ENCODE measurements at regions not wholly inside any gene's neighbourhood (a gene's known extent, or its start where the extent isn't known, plus 50 kb on each side); places are given as distances from the start of the nearest gene placed in this dataset.

- no peak for TF ChIP-seq POLR2AphosphoS5 (IDR thresholded peaks at IDR 0.05)
- TF ChIP-seq POLR2A (IDR thresholded peaks at IDR 0.05), result no peak
- TF ChIP-seq, protein P1, sequence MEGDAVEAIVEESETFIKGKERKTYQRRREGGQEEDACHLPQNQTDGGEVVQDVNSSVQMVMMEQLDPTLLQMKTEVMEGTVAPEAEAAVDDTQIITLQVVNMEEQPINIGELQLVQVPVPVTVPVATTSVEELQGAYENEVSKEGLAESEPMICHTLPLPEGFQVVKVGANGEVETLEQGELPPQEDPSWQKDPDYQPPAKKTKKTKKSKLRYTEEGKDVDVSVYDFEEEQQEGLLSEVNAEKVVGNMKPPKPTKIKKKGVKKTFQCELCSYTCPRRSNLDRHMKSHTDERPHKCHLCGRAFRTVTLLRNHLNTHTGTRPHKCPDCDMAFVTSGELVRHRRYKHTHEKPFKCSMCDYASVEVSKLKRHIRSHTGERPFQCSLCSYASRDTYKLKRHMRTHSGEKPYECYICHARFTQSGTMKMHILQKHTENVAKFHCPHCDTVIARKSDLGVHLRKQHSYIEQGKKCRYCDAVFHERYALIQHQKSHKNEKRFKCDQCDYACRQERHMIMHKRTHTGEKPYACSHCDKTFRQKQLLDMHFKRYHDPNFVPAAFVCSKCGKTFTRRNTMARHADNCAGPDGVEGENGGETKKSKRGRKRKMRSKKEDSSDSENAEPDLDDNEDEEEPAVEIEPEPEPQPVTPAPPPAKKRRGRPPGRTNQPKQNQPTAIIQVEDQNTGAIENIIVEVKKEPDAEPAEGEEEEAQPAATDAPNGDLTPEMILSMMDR (IDR thresholded peaks at IDR 0.05 in 8 of 11, conservative IDR thresholded peaks at IDR 0.05 in 3 of 11), result no peak
- H3K27ac ChIP-seq, result no peak overlapping the region
- WGBS, 5 donors, result 60 to 82% (median 69%) methylated on average over 2 of the region's 2 CpGs
- no peaks in the 10 kb centered on the region for H3K4me1 ChIP-seq
- no peak for DNase-seq
- H3K27me3 ChIP-seq (replicated peaks in 1 of 7), result peaks cover 0 to 7% (median 0%) of the 10 kb centered on the region in 7 donors
- intact Hi-C loops (cut with DNase I; ENCODE audit: low total_unique reads), result no loop called here
- no peaks in the 10 kb centered on the region for H3K36me3 ChIP-seq
- no peak overlapping the region for H3K4me3 ChIP-seq
- no peaks in the 10 kb centered on the region for H3K9me3 ChIP-seq
Measured at GRCh38 chr4:86529436-86529835, 64.7 kb upstream of the PTPN13 start.

DNA sequence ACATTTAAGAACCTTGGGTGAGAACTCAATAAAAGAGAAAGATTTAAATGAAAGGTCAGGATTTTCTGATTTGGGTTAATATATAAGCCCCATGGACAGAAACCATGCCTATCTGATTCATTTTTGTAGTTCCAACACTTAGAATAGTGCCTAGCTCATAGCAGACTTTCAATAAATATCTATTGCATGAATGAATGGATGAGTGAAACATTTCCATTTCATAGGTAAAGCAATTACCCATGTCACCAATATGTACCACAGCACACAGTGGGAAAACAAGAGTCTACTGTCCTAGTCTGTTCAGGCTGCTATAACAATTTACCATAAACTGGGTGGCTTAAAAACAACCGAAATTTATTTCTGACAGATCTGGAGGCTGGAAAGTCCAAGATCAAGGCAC lies 63.9 kb upstream of the PTPN13 start:
- TF ChIP-seq, protein P1 (IDR thresholded peaks at IDR 0.05 in 8 of 11, conservative IDR thresholded peaks at IDR 0.05 in 3 of 11), result no peak
- TF ChIP-seq POLR2A (IDR thresholded peaks at IDR 0.05) (no peak), POLR2AphosphoS5 (IDR thresholded peaks at IDR 0.05) (no peak)
- H3K4me1 ChIP-seq, result no peaks in the 10 kb centered on the region
- no peaks in the 10 kb centered on the region for H3K36me3 ChIP-seq
- WGBS, 5 donors, result 70 to 96% (median 86%) methylated on average over 1 of the region's 1 CpG
- no peaks in the 10 kb centered on the region for H3K9me3 ChIP-seq
- no peak for DNase-seq
- no peak overlapping the region for H3K4me3 ChIP-seq
- H3K27ac ChIP-seq, result no peak overlapping the region
- intact Hi-C loops (cut with DNase I; ENCODE audit: low total_unique reads), result no loop called here
- H3K27me3 ChIP-seq (replicated peaks in 1 of 7), result peaks cover 0 to 7% (median 0%) of the 10 kb centered on the region in 7 donors

DNA sequence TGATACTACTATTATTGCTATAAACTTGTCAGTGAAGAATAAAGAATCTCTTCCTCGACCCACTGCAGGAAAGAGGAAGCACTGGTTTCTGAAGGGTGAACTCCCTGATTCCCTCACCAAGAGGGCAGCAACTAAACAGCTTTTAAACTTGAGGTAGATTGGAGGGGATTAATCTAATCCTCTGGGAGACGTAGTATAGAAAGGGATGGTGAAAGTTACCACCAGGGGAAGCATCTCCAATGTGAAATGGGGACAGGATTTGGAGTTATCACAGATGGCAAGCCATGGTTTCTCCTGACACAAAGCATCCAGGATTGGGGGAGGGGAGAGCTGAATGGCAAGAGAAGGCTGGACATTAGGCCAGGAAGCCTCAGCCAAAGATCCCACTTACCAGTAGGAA lies 62.7 kb upstream of the PTPN13 start:
- no peaks in the 10 kb centered on the region for H3K4me1 ChIP-seq
- peaks cover 0 to 6% (median 0%) of the 10 kb centered on the region in 7 donors for H3K27me3 ChIP-seq (replicated peaks in 1 of 7)
- H3K36me3 ChIP-seq, result no peaks in the 10 kb centered on the region
- intact Hi-C loops (cut with DNase I; ENCODE audit: low total_unique reads), result no loop called here
- H3K27ac ChIP-seq, result no peak overlapping the region
- H3K4me3 ChIP-seq, result no peak overlapping the region
- TF ChIP-seq POLR2AphosphoS5 (IDR thresholded peaks at IDR 0.05) (no peak), POLR2A (IDR thresholded peaks at IDR 0.05) (no peak)
- TF ChIP-seq, protein P1 (IDR thresholded peaks at IDR 0.05 in 8 of 11, conservative IDR thresholded peaks at IDR 0.05 in 3 of 11), result no peak
- no peaks in the 10 kb centered on the region for H3K9me3 ChIP-seq
- 62 to 70% (median 65%) methylated on average over 2 of the region's 2 CpGs for WGBS, 5 donors
- no peak for DNase-seq

DNA sequence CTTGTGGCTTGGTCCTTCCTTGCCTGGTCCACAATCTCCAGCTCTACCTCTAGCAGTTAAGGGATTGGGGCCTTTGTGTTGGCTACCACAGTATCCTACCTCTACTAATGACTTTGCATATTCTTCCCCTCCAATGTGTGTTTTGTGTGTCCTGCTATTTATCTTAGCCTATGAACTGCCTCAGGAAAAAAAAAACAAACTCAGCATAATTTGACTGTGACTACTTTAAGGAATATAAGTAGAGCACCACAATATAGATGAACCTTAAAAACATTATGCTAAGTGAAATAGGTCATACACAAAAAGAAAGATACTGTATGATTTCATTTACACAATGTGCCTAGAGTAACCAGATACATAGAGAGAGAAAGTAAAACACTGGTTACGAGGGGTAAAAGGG lies 61.3 kb upstream of the PTPN13 start:
- WGBS, 5 donors, result 71 to 88% (median 77%) methylated on average over 1 of the region's 1 CpG

More for the DNA sequence above, 61.3 kb upstream of the PTPN13 start:
- intact Hi-C loops (cut with DNase I; ENCODE audit: low total_unique reads), result no loop called here
- Histone ChIP-seq H3K9me3 (no peaks in the 10 kb centered on the region), H3K4me3 (no peak overlapping the region), H3K4me1 (no peaks in the 10 kb centered on the region), H3K36me3 (no peaks in the 10 kb centered on the region), H3K27ac (no peak overlapping the region), H3K27me3 (replicated peaks in 1 of 7) (peaks cover 0 to 6% (median 0%) of the 10 kb centered on the region in 7 donors)
- TF ChIP-seq POLR2A (IDR thresholded peaks at IDR 0.05), result no peak
- TF ChIP-seq POLR2AphosphoS5 (IDR thresholded peaks at IDR 0.05), result no peak
- TF ChIP-seq, protein P1 (IDR thresholded peaks at IDR 0.05 in 8 of 11, conservative IDR thresholded peaks at IDR 0.05 in 3 of 11), result no peak
- no peak for DNase-seq

All from spleen (tissue), 11 donors.